GM18868 (cell line): ENCODE measurements at regions not wholly inside any gene's neighbourhood (a gene's known extent, or its start where the extent isn't known, plus 50 kb on each side); places are given as distances from the start of the nearest gene placed in this dataset.

Experiments
- ATAC-seq: cut with Tn5 transposase; IDR thresholded peaks from one replicate; pipeline ENCODE4 v1.9.1; 2021; ENCODE audit warnings: mild to moderate bottlenecking, moderate library complexity; ENCODE audit not compliant: unreplicated experiment

GRCh38 chr4:18538121-18538520, 516.6 kb upstream of the LCORL start:
- ATAC-seq: no peak

- ATAC-seq: no peak
These were observed 514.9 kb upstream of the LCORL start for GRCh38 chr4:18536428-18536827.

GRCh38 chr4:18535948-18536347, 514.4 kb upstream of the LCORL start:
- ATAC-seq: no peak

- ATAC-seq: no peak
These were observed 511.8 kb upstream of the LCORL start for GRCh38 chr4:18533262-18533775.

- no peak for ATAC-seq
These were observed 510.2 kb upstream of the LCORL start for GRCh38 chr4:18531731-18532130.

GRCh38 chr4:18529482-18529881, 507.9 kb upstream of the LCORL start:
- no peak for ATAC-seq

GRCh38 chr4:18524667-18525066, 503.1 kb upstream of the LCORL start:
- no peak for ATAC-seq

GRCh38 chr4:18518098-18518497, 496.5 kb upstream of the LCORL start:
- no peak for ATAC-seq

- no peak for ATAC-seq
These were observed 492.3 kb upstream of the LCORL start for GRCh38 chr4:18513861-18514260.

GRCh38 chr4:18512718-18513117, 491.2 kb upstream of the LCORL start:
- ATAC-seq: no peak

GRCh38 chr4:18511727-18512126, 490.2 kb upstream of the LCORL start:
- ATAC-seq: no peak

- ATAC-seq: no peak
These were observed 487.2 kb upstream of the LCORL start for GRCh38 chr4:18508786-18509185.

GRCh38 chr4:18480928-18481327, 459.4 kb upstream of the LCORL start:
- no peak for ATAC-seq

- no peak for ATAC-seq
These were observed 458.8 kb upstream of the LCORL start for GRCh38 chr4:18480342-18480741.

GRCh38 chr4:18479825-18480224, 458.3 kb upstream of the LCORL start:
- no peak for ATAC-seq

GRCh38 chr4:18463987-18464559, 442.5 kb upstream of the LCORL start:
- ATAC-seq: no peak

GRCh38 chr4:18458465-18458864, 436.9 kb upstream of the LCORL start:
- ATAC-seq: no peak

- no peak for ATAC-seq
These were observed 432.8 kb upstream of the LCORL start for GRCh38 chr4:18454349-18454748.

GRCh38 chr4:18445110-18445509, 423.6 kb upstream of the LCORL start:
- no peak for ATAC-seq

- no peak for ATAC-seq
These were observed 422.7 kb upstream of the LCORL start for GRCh38 chr4:18444206-18444605.

- no peak for ATAC-seq
These were observed 421.4 kb upstream of the LCORL start for GRCh38 chr4:18442957-18443356.

GRCh38 chr4:18441676-18442075, 420.1 kb upstream of the LCORL start:
- ATAC-seq: no peak

GRCh38 chr4:18441203-18441590, 419.6 kb upstream of the LCORL start:
- no peak for ATAC-seq
